Muscle layer of duodenum (tissue), 2 donors: ENCODE measurements at regions not wholly inside any gene's neighbourhood (a gene's known extent, or its start where the extent isn't known, plus 50 kb on each side); places are given as distances from the start of the nearest gene placed in this dataset.

Experiments used
- H3K27ac ChIP-seq: one replicate; pipeline ENCODE4 v1.7.0; 2013; ENCODE audit warnings: mild to moderate bottlenecking, low read length
- H3K27me3 ChIP-seq: one replicate; pipeline ENCODE4 v1.7.0; 2013; ENCODE audit warnings: low read depth, mild to moderate bottlenecking, control low read depth, low read length
- H3K36me3 ChIP-seq, 2 donors: one replicate each; pipeline ENCODE4 v1.7.0; 2013; ENCODE audit warnings: low read length in 2 of 2, control low read depth in 1 of 2, mild to moderate bottlenecking in 1 of 2; ENCODE audit not compliant: insufficient read depth in 2 of 2, control insufficient read depth in 1 of 2
- H3K4me1 ChIP-seq, 2 donors: one replicate each; pipeline ENCODE4 v1.7.0; 2013; ENCODE audit warnings: low read length in 2 of 2, mild to moderate bottlenecking in 2 of 2, control low read depth in 1 of 2, moderate library complexity in 1 of 2; ENCODE audit not compliant: insufficient read depth in 2 of 2, control insufficient read depth in 1 of 2
- H3K4me3 ChIP-seq, 2 donors: one replicate each; pipeline ENCODE4 v1.7.0; 2013; ENCODE audit warnings: low read length in 2 of 2, low read depth in 1 of 2, mild to moderate bottlenecking in 1 of 2
- H3K9me3 ChIP-seq, 2 donors: one replicate each; pipeline ENCODE4 v1.7.0; 2013; ENCODE audit warnings: low read length in 2 of 2, control low read depth in 1 of 2, mild to moderate bottlenecking in 1 of 2; ENCODE audit not compliant: control insufficient read depth in 1 of 2
- donor health status: healthy.

- Histone ChIP-seq H3K27me3 (no peaks in the 10 kb centered on the region), H3K4me3 (no peak overlapping the region), H3K9me3 (no peaks in the 10 kb centered on the region), H3K4me1 (peaks cover 0 to 8% of the 10 kb centered on the region in 2 donors), H3K27ac (no peak overlapping the region), H3K36me3 (no peaks in the 10 kb centered on the region)
These were observed 364.3 kb upstream of the FAM241A start for GRCh38 chr4:111780965-111781364.

GRCh38 chr4:111781611-111782010 lies 363.6 kb upstream of the FAM241A start:
- Histone ChIP-seq H3K9me3 (no peaks in the 10 kb centered on the region), H3K4me3 (no peak overlapping the region), H3K27me3 (no peaks in the 10 kb centered on the region), H3K4me1 (peaks cover 0 to 8% of the 10 kb centered on the region in 2 donors), H3K36me3 (no peaks in the 10 kb centered on the region), H3K27ac (no peak overlapping the region)

GRCh38 chr4:111788099-111788498 lies 357.2 kb upstream of the FAM241A start:
- H3K27me3 ChIP-seq: no peaks in the 10 kb centered on the region

GRCh38 chr4:111789901-111790640 lies 355.2 kb upstream of the FAM241A start:
- H3K4me1 ChIP-seq: no peaks in the 10 kb centered on the region
- no peak overlapping the region for H3K27ac ChIP-seq
- no peaks in the 10 kb centered on the region for H3K9me3 ChIP-seq
- H3K27me3 ChIP-seq: no peaks in the 10 kb centered on the region
- H3K36me3 ChIP-seq: no peaks in the 10 kb centered on the region
- no peak overlapping the region for H3K4me3 ChIP-seq

More at GRCh38 chr4:111788099-111788498, 357.2 kb upstream of the FAM241A start:
- Histone ChIP-seq H3K36me3 (no peaks in the 10 kb centered on the region), H3K27ac (no peak overlapping the region), H3K4me3 (peak overlapping the region in 1 of 2 donors; percentile 29), H3K4me1 (no peaks in the 10 kb centered on the region), H3K9me3 (no peaks in the 10 kb centered on the region)

GRCh38 chr4:111792632-111793031 lies 352.6 kb upstream of the FAM241A start:
- Histone ChIP-seq H3K36me3 (no peaks in the 10 kb centered on the region), H3K4me1 (no peaks in the 10 kb centered on the region), H3K9me3 (no peaks in the 10 kb centered on the region), H3K4me3 (no peak overlapping the region), H3K27me3 (no peaks in the 10 kb centered on the region), H3K27ac (no peak overlapping the region)

- no peaks in the 10 kb centered on the region for H3K36me3 ChIP-seq
- H3K27ac ChIP-seq: no peak overlapping the region
- no peaks in the 10 kb centered on the region for H3K27me3 ChIP-seq
- H3K9me3 ChIP-seq: no peaks in the 10 kb centered on the region
- H3K4me3 ChIP-seq: no peak overlapping the region
- no peaks in the 10 kb centered on the region for H3K4me1 ChIP-seq
These were observed 351.7 kb upstream of the FAM241A start for GRCh38 chr4:111793433-111794091.

GRCh38 chr4:111797455-111798163 lies 347.6 kb upstream of the FAM241A start:
- Histone ChIP-seq H3K4me3 (no peak overlapping the region), H3K27ac (no peak overlapping the region), H3K9me3 (no peaks in the 10 kb centered on the region), H3K27me3 (no peaks in the 10 kb centered on the region), H3K4me1 (no peaks in the 10 kb centered on the region), H3K36me3 (no peaks in the 10 kb centered on the region)

GRCh38 chr4:111798840-111799239 lies 346.4 kb upstream of the FAM241A start:
- H3K27me3 ChIP-seq: no peaks in the 10 kb centered on the region
- no peaks in the 10 kb centered on the region for H3K9me3 ChIP-seq
- no peak overlapping the region for H3K4me3 ChIP-seq

GRCh38 chr4:111800551-111800950 lies 344.7 kb upstream of the FAM241A start:
- Histone ChIP-seq H3K27ac (no peak overlapping the region), H3K9me3 (no peaks in the 10 kb centered on the region), H3K4me1 (no peaks in the 10 kb centered on the region), H3K4me3 (no peak overlapping the region), H3K36me3 (no peaks in the 10 kb centered on the region), H3K27me3 (no peaks in the 10 kb centered on the region)

More at GRCh38 chr4:111798840-111799239, 346.4 kb upstream of the FAM241A start:
- Histone ChIP-seq H3K36me3 (no peaks in the 10 kb centered on the region), H3K4me1 (no peaks in the 10 kb centered on the region), H3K27ac (no peak overlapping the region)

GRCh38 chr4:111802191-111802590 lies 343.1 kb upstream of the FAM241A start:
- Histone ChIP-seq H3K9me3 (no peaks in the 10 kb centered on the region), H3K4me3 (no peak overlapping the region)

GRCh38 chr4:111806331-111806730 lies 338.9 kb upstream of the FAM241A start:
- no peak overlapping the region for H3K27ac ChIP-seq
- no peaks in the 10 kb centered on the region for H3K36me3 ChIP-seq
- no peaks in the 10 kb centered on the region for H3K4me1 ChIP-seq
- H3K27me3 ChIP-seq: no peaks in the 10 kb centered on the region
- no peaks in the 10 kb centered on the region for H3K9me3 ChIP-seq
- no peak overlapping the region for H3K4me3 ChIP-seq

More at GRCh38 chr4:111802191-111802590, 343.1 kb upstream of the FAM241A start:
- Histone ChIP-seq H3K27ac (no peak overlapping the region), H3K36me3 (no peaks in the 10 kb centered on the region), H3K4me1 (no peaks in the 10 kb centered on the region), H3K27me3 (no peaks in the 10 kb centered on the region)
